NCI-H69 (cell line): ENCODE measurements at regions not wholly inside any gene's neighbourhood (a gene's known extent, or its start where the extent isn't known, plus 50 kb on each side); places are given as distances from the start of the nearest gene placed in this dataset.
A peak's percentile ranks its signal among the peaks of the same experiment; 100 is the strongest.
"Not testable (repeated sequence)": the region's sequence is repeated elsewhere in the genome, so short reads cannot be mapped to it uniquely, and the experiment has no call there.

Source experiments
- DNase-seq: peaks from one replicate; lab custom pipeline; 2025; lab: John Stamatoyannopoulos, UW

GRCh38 chr15:29648415-29648814 lies 173.9 kb downstream of the TJP1 start:
- not testable (repeated sequence) for DNase-seq

GRCh38 chr15:29645841-29646240 lies 176.4 kb downstream of the TJP1 start:
- peak; percentile 10 for DNase-seq

- DNase-seq, result not testable (repeated sequence)
These were observed 177.9 kb downstream of the TJP1 start for GRCh38 chr15:29644361-29644760.

GRCh38 chr15:29638781-29639180 lies 183.5 kb downstream of the TJP1 start:
- no peak for DNase-seq

- no peak for DNase-seq
These were observed 184.3 kb downstream of the TJP1 start for GRCh38 chr15:29638011-29638410.

GRCh38 chr15:29637555-29637954 lies 184.7 kb downstream of the TJP1 start:
- DNase-seq, result no peak

GRCh38 chr15:29636921-29637320 lies 185.3 kb downstream of the TJP1 start:
- no peak for DNase-seq

- DNase-seq, result peak; percentile 43
These were observed 186.1 kb downstream of the TJP1 start for GRCh38 chr15:29636140-29636539.

- DNase-seq, result peak; percentile 43
These were observed 186.7 kb downstream of the TJP1 start for GRCh38 chr15:29635513-29636098.

- DNase-seq, result no peak
These were observed 188.3 kb downstream of the TJP1 start for GRCh38 chr15:29633971-29634370.

GRCh38 chr15:29632671-29633406 lies 189.4 kb downstream of the TJP1 start:
- no peak for DNase-seq

GRCh38 chr15:29631076-29632070 lies 190.9 kb downstream of the TJP1 start:
- DNase-seq, result peak; percentile 93

GRCh38 chr15:29624271-29624670 lies 198.0 kb downstream of the TJP1 start:
- no peak for DNase-seq

- no peak for DNase-seq
These were observed 199.1 kb downstream of the TJP1 start for GRCh38 chr15:29623116-29623639.

GRCh38 chr15:29622637-29623036 lies 199.6 kb downstream of the TJP1 start:
- no peak for DNase-seq

- no peak for DNase-seq
These were observed 200.7 kb downstream of the TJP1 start for GRCh38 chr15:29621616-29622015.

- no peak for DNase-seq
These were observed 203.7 kb downstream of the TJP1 start for GRCh38 chr15:29618586-29618985.

- no peak for DNase-seq
These were observed 205.8 kb downstream of the TJP1 start for GRCh38 chr15:29616512-29616911.

- DNase-seq, result no peak
These were observed 206.5 kb downstream of the TJP1 start for GRCh38 chr15:29615791-29616190.

GRCh38 chr15:29613951-29614382 lies 208.3 kb downstream of the TJP1 start:
- DNase-seq, result peak; percentile 74

GRCh38 chr15:29612701-29613100 lies 209.6 kb downstream of the TJP1 start:
- DNase-seq, result no peak

- no peak for DNase-seq
These were observed 210.2 kb downstream of the TJP1 start for GRCh38 chr15:29612096-29612495.
